Gastroesophageal sphincter (tissue), 3 donors: ENCODE measurements at regions not wholly inside any gene's neighbourhood (a gene's known extent, or its start where the extent isn't known, plus 50 kb on each side); places are given as distances from the start of the nearest gene placed in this dataset.

ENCODE experiments used
- POLR2AphosphoS5 ChIP-seq: sonication (generic); formaldehyde crosslinking; IDR thresholded peaks from one replicate; pipeline ENCODE4 v1.6.1; 2017; ENCODE audit warnings: antibody characterized with exemption
- TF ChIP-seq, protein P1 (sequence below), 4 experiments: fragments of 200-600 bp in 2 of 4; fragments of 450-650 bp in 2 of 4; sonication (generic) in 1 of 4; IDR thresholded peaks; one replicate each; pipeline ENCODE4 v1.5.1; 2017 to 2019; ENCODE audit warnings: antibody characterized with exemption in 4 of 4, mild to moderate bottlenecking in 2 of 4, moderate library complexity in 2 of 4

DNA sequence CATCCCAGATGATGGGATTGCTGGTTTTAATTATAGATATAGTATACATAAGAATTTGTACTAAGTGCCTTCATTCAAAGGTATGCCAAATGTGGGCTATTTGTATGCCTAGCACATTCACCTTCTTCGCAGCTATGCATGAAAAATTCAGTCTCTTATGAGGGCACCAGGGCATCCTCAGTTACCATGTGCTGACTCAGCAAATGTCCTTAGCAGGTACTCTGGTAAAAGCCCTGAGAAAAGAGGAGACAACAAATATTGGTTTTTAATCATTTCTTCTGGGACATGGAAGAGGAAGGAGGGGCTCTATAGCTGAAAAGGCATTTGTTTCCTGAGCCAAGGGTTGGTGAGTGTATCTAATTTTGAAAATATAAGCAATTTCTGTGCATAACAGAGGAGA is 258.1 kb upstream of the BMP2 start:
- TF ChIP-seq, protein P1, sequence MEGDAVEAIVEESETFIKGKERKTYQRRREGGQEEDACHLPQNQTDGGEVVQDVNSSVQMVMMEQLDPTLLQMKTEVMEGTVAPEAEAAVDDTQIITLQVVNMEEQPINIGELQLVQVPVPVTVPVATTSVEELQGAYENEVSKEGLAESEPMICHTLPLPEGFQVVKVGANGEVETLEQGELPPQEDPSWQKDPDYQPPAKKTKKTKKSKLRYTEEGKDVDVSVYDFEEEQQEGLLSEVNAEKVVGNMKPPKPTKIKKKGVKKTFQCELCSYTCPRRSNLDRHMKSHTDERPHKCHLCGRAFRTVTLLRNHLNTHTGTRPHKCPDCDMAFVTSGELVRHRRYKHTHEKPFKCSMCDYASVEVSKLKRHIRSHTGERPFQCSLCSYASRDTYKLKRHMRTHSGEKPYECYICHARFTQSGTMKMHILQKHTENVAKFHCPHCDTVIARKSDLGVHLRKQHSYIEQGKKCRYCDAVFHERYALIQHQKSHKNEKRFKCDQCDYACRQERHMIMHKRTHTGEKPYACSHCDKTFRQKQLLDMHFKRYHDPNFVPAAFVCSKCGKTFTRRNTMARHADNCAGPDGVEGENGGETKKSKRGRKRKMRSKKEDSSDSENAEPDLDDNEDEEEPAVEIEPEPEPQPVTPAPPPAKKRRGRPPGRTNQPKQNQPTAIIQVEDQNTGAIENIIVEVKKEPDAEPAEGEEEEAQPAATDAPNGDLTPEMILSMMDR (IDR thresholded peaks at IDR 0.05), result no peak
- no peak for TF ChIP-seq POLR2AphosphoS5
